Activated T-cell treated with anti-CD3 and anti-CD28 coated beads, Interleukin-2, amount 50 U/mL, for 48 hours (primary cell): ENCODE measurements at regions not wholly inside any gene's neighbourhood (a gene's known extent, or its start where the extent isn't known, plus 50 kb on each side); places are given as distances from the start of the nearest gene placed in this dataset.
A peak's percentile ranks its signal among the peaks of the same experiment; 100 is the strongest.
"Not testable (repeated sequence)": the region's sequence is repeated elsewhere in the genome, so short reads cannot be mapped to it uniquely, and the experiment has no call there.

Experiments used
- DNase-seq, 2 experiments: peaks; one replicate each; pipeline ENCODE4 v3.0.0-alpha.2; 2020

GRCh38 chrX:65610481-65610880 is 57.0 kb upstream of the MSN start:
- no peak for DNase-seq

GRCh38 chrX:65610040-65610439 is 57.4 kb upstream of the MSN start:
- no peak for DNase-seq

GRCh38 chrX:65609237-65609636 is 58.2 kb upstream of the MSN start:
- no peak for DNase-seq

- DNase-seq = no peak
Observed at GRCh38 chrX:65608026-65608425, 59.4 kb upstream of the MSN start.

- DNase-seq = no peak
Observed at GRCh38 chrX:65607070-65607742, 60.2 kb upstream of the MSN start.

- DNase-seq = no peak
Observed at GRCh38 chrX:65602221-65602560, 65.3 kb upstream of the MSN start.

- DNase-seq = peak; percentile 47 to 51
Observed at GRCh38 chrX:65601530-65602220, 65.8 kb upstream of the MSN start.

- DNase-seq = peak in 1 of 2 experiments; percentile 45
Observed at GRCh38 chrX:65601126-65601525, 66.3 kb upstream of the MSN start.

- DNase-seq = no peak
Observed at GRCh38 chrX:65600106-65600505, 65.5 kb upstream of the LAS1L start.

GRCh38 chrX:65598559-65599147 is 64.1 kb upstream of the LAS1L start:
- DNase-seq = peak in 1 of 2 experiments; percentile 31

- DNase-seq = peak; percentile 56 to 63
Observed at GRCh38 chrX:65596270-65597034, 61.9 kb upstream of the LAS1L start.

- peak; percentile 98 for DNase-seq
Observed at GRCh38 chrX:65595460-65595876, 60.9 kb upstream of the LAS1L start.

- DNase-seq = no peak
Observed at GRCh38 chrX:65591206-65591605, 56.6 kb upstream of the LAS1L start.

GRCh38 chrX:65589304-65589703 is 54.7 kb upstream of the LAS1L start:
- no peak for DNase-seq

- no peak for DNase-seq
Observed at GRCh38 chrX:65588795-65589194, 54.2 kb upstream of the LAS1L start.

GRCh38 chrX:65587616-65588526 is 53.3 kb upstream of the LAS1L start:
- no peak for DNase-seq

GRCh38 chrX:65586491-65586890 is 51.9 kb upstream of the LAS1L start:
- no peak for DNase-seq

GRCh38 chrX:65585226-65585625 is 50.6 kb upstream of the LAS1L start:
- not testable (repeated sequence) for DNase-seq
